GM12878 (cell line): ENCODE measurements at regions not wholly inside any gene's neighbourhood (a gene's known extent, or its start where the extent isn't known, plus 50 kb on each side); places are given as distances from the start of the nearest gene placed in this dataset.

Source experiments
- ATAC-seq: fragments of 200-7000 bp; cut with Tn5 transposase; 3 replicates; pipeline ENCODE4 v1.9.1; 2020; ENCODE audit warnings: mild to moderate bottlenecking, moderate library complexity
- BruUV-seq: library from RNA; stranded (reverse); fragments of 400-500 nt; replicated peaks from 2 replicates; lab custom pipeline; 2021; lab: Mats Ljungman, UMichigan
- CTCF ChIA-PET: fragments of 300-600 bp; sonication (Branson Sonifier 250); formaldehyde crosslinking; extraction: SDS; loops from one replicate; lab custom pipeline; 2021; ENCODE audit warnings: inconsistent platforms; lab: Yijun Ruan, JAX
- POLR2A ChIA-PET: fragments of 350-600 bp; formaldehyde crosslinking; extraction: SDS; loops from one replicate; lab custom pipeline; 2021; ENCODE audit warnings: inconsistent platforms; lab: Charles Lee
- RAD21 ChIA-PET: fragments of 300-600 bp; sonication (Branson Sonifier 250); formaldehyde crosslinking; loops from one replicate; lab custom pipeline; 2023; ENCODE audit warnings: antibody characterized with exemption; ENCODE audit not compliant: unreplicated experiment; lab: Charles Lee
- SMC1A ChIA-PET: fragments of 300-600 bp; sonication (Branson Sonifier 250); formaldehyde crosslinking; loops from one replicate; lab custom pipeline; 2023; ENCODE audit not compliant: unreplicated experiment, uncharacterized antibody; lab: Charles Lee
- DNase-seq: peaks from one replicate; pipeline ENCODE4 v3.0.0-alpha.2; 2011; ENCODE audit warnings: low read depth, low spot score
- FAIRE-seq: peaks from 3 replicates; lab custom pipeline; 2011; peaks lifted over from hg19 to GRCh38; lab: Jason Lieb, UNC
- H2AFZ ChIP-seq: 2 replicates; pipeline ENCODE4 v1.6.0; 2011; ENCODE audit warnings: low read depth, low read length, control low read depth; ENCODE audit not compliant: control insufficient read depth
- H3K27ac ChIP-seq: 2 replicates; pipeline ENCODE4 v1.5.1; 2011; ENCODE audit warnings: control low read depth; ENCODE audit not compliant: control insufficient read depth, insufficient read depth
- H3K27me3 ChIP-seq, 2 experiments: replicated peaks in 1 of 2; 2 replicates each; pipeline versions ENCODE4 v1.6.0 to v1.6.1; 2011; ENCODE audit warnings: low read length in 1 of 2; ENCODE audit not compliant: control insufficient read depth in 2 of 2, insufficient read depth in 2 of 2
- H3K36me3 ChIP-seq, 2 experiments: 2 replicates each; pipeline ENCODE4 v1.5.1; 2011; ENCODE audit warnings: low read length in 1 of 2; ENCODE audit not compliant: control insufficient read depth in 2 of 2, insufficient read depth in 2 of 2
- H3K4me1 ChIP-seq: 2 replicates; pipeline ENCODE4 v1.6.1; 2011; ENCODE audit warnings: mild to moderate bottlenecking, low read length, moderate library complexity, mixed read lengths; ENCODE audit not compliant: control insufficient read depth, insufficient read depth
- H3K4me2 ChIP-seq: 2 replicates; pipeline ENCODE4 v1.6.0; 2011; ENCODE audit warnings: control low read depth; ENCODE audit not compliant: control insufficient read depth, insufficient read depth
- H3K4me3 ChIP-seq: fragments of 200-600 bp; sonication (generic); 2 replicates; pipeline ENCODE4 v1.5.1; 2016
- H3K79me2 ChIP-seq: 2 replicates; pipeline ENCODE4 v1.6.0; 2011; ENCODE audit warnings: low read length; ENCODE audit not compliant: control insufficient read depth, insufficient read depth
- H3K9ac ChIP-seq: 2 replicates; pipeline ENCODE4 v1.8.0; 2011; ENCODE audit warnings: low read length, control low read depth, mixed read lengths; ENCODE audit not compliant: control insufficient read depth, insufficient read depth
- H3K9me3 ChIP-seq: replicated peaks from 3 replicates; pipeline ENCODE4 v1.5.1; 2011; ENCODE audit warnings: mild to moderate bottlenecking, low read length; ENCODE audit not compliant: control insufficient read depth, insufficient read depth
- H4K20me1 ChIP-seq: 2 replicates; pipeline ENCODE4 v1.6.0; 2011; ENCODE audit not compliant: control insufficient read depth, insufficient read depth
- ASH2L ChIP-seq: fragments of 300-600, 200-600 bp; sonication (generic); IDR thresholded peaks from 2 replicates; pipeline ENCODE4 v1.6.1; 2017; ENCODE audit warnings: low read depth, mild to moderate bottlenecking, borderline replicate concordance
- ATF2 ChIP-seq: IDR thresholded peaks from 2 replicates; pipeline ENCODE4 v1.6.1; 2012; ENCODE audit warnings: low read length, inconsistent platforms
- ATF7 ChIP-seq: fragments of 450-650 bp; IDR thresholded peaks from 2 replicates; pipeline ENCODE4 v1.6.1; 2016; ENCODE audit warnings: low read depth, mild to moderate bottlenecking
- BACH1 ChIP-seq: fragments of 450-650 bp; IDR thresholded peaks from 2 replicates; pipeline ENCODE4 v1.6.1; 2017; ENCODE audit warnings: mild to moderate bottlenecking, borderline replicate concordance
- CBX3 ChIP-seq: fragments of 200-600 bp; sonication (generic); IDR thresholded peaks from 2 replicates; pipeline ENCODE4 v1.6.1; 2016; ENCODE audit warnings: low read depth, borderline replicate concordance
- GATAD2B ChIP-seq: fragments of 450-650 bp; conservative IDR thresholded peaks from 2 replicates; pipeline ENCODE4 v1.6.1; 2017; ENCODE audit warnings: low read depth, mild to moderate bottlenecking, moderate library complexity
- HDAC6 ChIP-seq: fragments of 200-600 bp; sonication (generic); IDR thresholded peaks from one replicate; pipeline ENCODE4 v1.8.0; 2017; ENCODE audit warnings: antibody characterized with exemption; ENCODE audit not compliant: unreplicated experiment
- IKZF2 ChIP-seq, 2 experiments: fragments of 450-650 bp; IDR thresholded peaks; 2 replicates each; pipeline ENCODE4 v1.6.1; 2017; ENCODE audit warnings: mild to moderate bottlenecking in 2 of 2, moderate library complexity in 2 of 2
- JUNB ChIP-seq: IDR thresholded peaks from 2 replicates; pipeline ENCODE4 v1.6.1; 2016; ENCODE audit warnings: antibody characterized with exemption, mild to moderate bottlenecking
- KAT2A ChIP-seq: conservative IDR thresholded peaks from 2 replicates; pipeline ENCODE4 v1.6.1; 2011; ENCODE audit warnings: low read depth, low read length; ENCODE audit not compliant: control insufficient read depth
- PAX5 ChIP-seq: IDR thresholded peaks from 2 replicates; pipeline ENCODE4 v1.6.1; 2011; ENCODE audit warnings: low read depth, low read length, borderline replicate concordance
- POU2F2 ChIP-seq: IDR thresholded peaks from 3 replicates; pipeline ENCODE4 v1.6.1; 2011; ENCODE audit warnings: low read depth, mild to moderate bottlenecking, low read length, borderline replicate concordance
- RB1 ChIP-seq: fragments of 450-650 bp; formaldehyde crosslinking; IDR thresholded peaks from 2 replicates; pipeline ENCODE4 v1.6.1; 2017; ENCODE audit warnings: mild to moderate bottlenecking, borderline replicate concordance
- RELA ChIP-seq: fragments of 450-650 bp; IDR thresholded peaks from 2 replicates; pipeline ENCODE4 v1.8.0; 2014; ENCODE audit warnings: borderline replicate concordance; ENCODE audit not compliant: partially characterized antibody
- SRF ChIP-seq, 2 experiments: IDR thresholded peaks; 2 replicates each; pipeline ENCODE4 v1.6.1; 2011; ENCODE audit warnings: low read depth in 2 of 2, low read length in 2 of 2, mild to moderate bottlenecking in 1 of 2, moderate library complexity in 1 of 2
- ZNF687 ChIP-seq: fragments of 450-650 bp; IDR thresholded peaks from 2 replicates; pipeline ENCODE4 v1.6.1; 2017; ENCODE audit warnings: mild to moderate bottlenecking, moderate library complexity
- ZZZ3 ChIP-seq: IDR thresholded peaks from 2 replicates; pipeline ENCODE4 v1.6.1; 2011; ENCODE audit warnings: low read depth; ENCODE audit not compliant: control insufficient read depth, insufficient read length
- WGBS: methylation state at CpG from one replicate; pipeline ENCODE4 v1.1.6; 2016; ENCODE audit warnings: low lambda C conversion rate; ENCODE audit not compliant: insufficient replicate concordance, insufficient coverage; ENCODE audit errors: missing lambda C conversion rate; 5-methylcytosine and 5-hydroxymethylcytosine counted together
- in situ Hi-C: fragments of 300-500 bp; cut with MboI; formaldehyde crosslinking; loops from 9 replicates; pipeline ENCODE4 v1.14.3; 2018; ENCODE audit warnings: mixed read lengths
- intact Hi-C: fragments of 100-400 bp; cut with micrococcal nuclease; formaldehyde crosslinking; loops from one replicate; pipeline ENCODE4 v1.14.2; 2022; ENCODE audit not compliant: unreplicated experiment
- TF ChIP-seq, protein P1 (sequence below): IDR thresholded peaks from 2 replicates; pipeline ENCODE4 v1.6.1; 2012; ENCODE audit warnings: low read depth, low read length, improper control_type of control experiment

DNA sequence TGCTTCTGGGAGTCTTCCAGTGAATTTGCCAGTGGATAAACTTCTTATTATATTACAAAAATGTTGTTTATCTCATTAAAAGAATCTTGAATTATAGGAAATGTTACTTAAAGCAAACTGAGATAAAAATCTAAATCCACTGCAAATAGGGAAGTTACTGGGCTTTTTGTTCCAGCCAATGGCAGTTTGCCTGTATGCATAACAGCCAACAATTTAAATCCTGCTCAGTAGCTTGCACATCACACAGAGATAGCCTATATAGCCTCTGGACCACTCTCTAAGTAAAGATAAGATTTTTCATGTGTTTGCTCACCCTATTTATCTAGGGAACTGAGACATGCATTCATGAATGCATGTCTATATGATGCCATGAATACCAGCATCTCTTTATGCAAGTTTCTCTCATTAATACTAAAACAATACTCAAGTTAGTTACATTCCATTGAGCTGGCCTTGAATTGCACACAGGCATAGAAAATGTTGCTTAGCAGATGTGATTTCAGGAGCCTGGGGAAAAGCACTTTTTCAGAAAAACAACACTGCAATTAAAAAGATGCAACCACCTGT, 92.1 kb upstream of the GPR149 start (continued):
- no peak for TF ChIP-seq RB1
- no peak for TF ChIP-seq POU2F2
- TF ChIP-seq, all 136 proteins: peak for 0

DNA sequence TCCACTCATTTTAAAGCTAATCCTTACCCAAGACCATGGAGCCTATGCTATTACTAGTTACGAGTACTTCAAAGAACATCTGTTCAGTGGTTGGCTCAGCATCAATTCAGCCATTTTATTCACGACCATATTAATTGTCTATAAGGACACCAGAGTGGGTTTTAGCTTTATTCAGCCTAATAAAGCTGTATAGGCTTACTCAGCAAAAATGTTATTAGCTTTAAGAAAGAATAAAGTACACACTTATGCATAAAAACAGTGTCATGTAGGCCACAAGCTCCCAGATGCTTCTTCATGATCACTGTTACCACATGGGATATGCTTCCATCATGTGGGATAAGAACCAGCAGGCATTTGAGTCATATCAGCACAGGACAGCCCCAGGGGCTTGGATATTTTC, 87.4 kb upstream of the GPR149 start:
- H3K79me2 ChIP-seq, result no peaks in the 10 kb centered on the region
- no TSS peak for BruUV-seq
- DNase-seq (no peak), FAIRE-seq (no peak), ATAC-seq (no peak)
- no peaks in the 10 kb centered on the region for H3K9me3 ChIP-seq
- ChIA-PET CTCF (no interaction called here), RAD21 (no interaction called here), SMC1A (no interaction called here), POLR2A (no interaction called here)
- H4K20me1 ChIP-seq, result no peaks in the 10 kb centered on the region
- no peak overlapping the region for H3K4me2 ChIP-seq
- WGBS, result 0% methylated on average over 2 of the region's 2 CpGs
- H3K4me3 ChIP-seq, result no peak overlapping the region
- no peaks in the 10 kb centered on the region for H3K36me3 ChIP-seq
- no peak overlapping the region for H2AFZ ChIP-seq
- in situ Hi-C loops, result no loop called here
- no peak overlapping the region for H3K27ac ChIP-seq
- H3K27me3 ChIP-seq, result no peaks in the 10 kb centered on the region
- H3K9ac ChIP-seq, result no peak overlapping the region
- intact Hi-C loops, result no loop called here
- no peaks in the 10 kb centered on the region for H3K4me1 ChIP-seq
- no peak for TF ChIP-seq ZNF687
- no peak for TF ChIP-seq RELA
- no peak for TF ChIP-seq RB1
- no peak for TF ChIP-seq BACH1
- no peak for TF ChIP-seq JUNB
- TF ChIP-seq GATAD2B, result no peak
- TF ChIP-seq ZZZ3, result no peak
- no peak for TF ChIP-seq ATF7
- no peak for TF ChIP-seq IKZF2 (IDR thresholded peaks at IDR 0.05)
- TF ChIP-seq KAT2A, result no peak
- TF ChIP-seq ASH2L, result no peak
- TF ChIP-seq CBX3, result no peak
- no peak for TF ChIP-seq SRF (IDR thresholded peaks at IDR 0.05; ENCODE audit: low read depth in 2 of 2, low read length in 2 of 2)
- TF ChIP-seq, protein P1, sequence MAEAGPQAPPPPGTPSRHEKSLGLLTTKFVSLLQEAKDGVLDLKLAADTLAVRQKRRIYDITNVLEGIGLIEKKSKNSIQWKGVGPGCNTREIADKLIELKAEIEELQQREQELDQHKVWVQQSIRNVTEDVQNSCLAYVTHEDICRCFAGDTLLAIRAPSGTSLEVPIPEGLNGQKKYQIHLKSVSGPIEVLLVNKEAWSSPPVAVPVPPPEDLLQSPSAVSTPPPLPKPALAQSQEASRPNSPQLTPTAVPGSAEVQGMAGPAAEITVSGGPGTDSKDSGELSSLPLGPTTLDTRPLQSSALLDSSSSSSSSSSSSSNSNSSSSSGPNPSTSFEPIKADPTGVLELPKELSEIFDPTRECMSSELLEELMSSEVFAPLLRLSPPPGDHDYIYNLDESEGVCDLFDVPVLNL, result no peak
- TF ChIP-seq ATF2, result no peak
- no peak for TF ChIP-seq HDAC6
- no peak for TF ChIP-seq PAX5
